ENCODE measurements at regions not wholly inside any gene's neighbourhood (a gene's known extent, or its start where the extent isn't known, plus 50 kb on each side); places are given as distances from the start of the nearest gene placed in this dataset.
"Not testable (repeated sequence)": the region's sequence is repeated elsewhere in the genome, so short reads cannot be mapped to it uniquely, and the experiment has no call there.

- H3K4me3 ChIP-seq; H2AFZ ChIP-seq; H3K36me3 Mint-ChIP-seq (ENCODE audit: low read depth); H3K4me2 ChIP-seq; H3K4me3 Mint-ChIP-seq; H3K4me1 ChIP-seq (ENCODE audit: insufficient read depth); DNase-seq (ENCODE audit: low spot score); H3K27me3 Mint-ChIP-seq (ENCODE audit: insufficient read depth, low read depth, poor library complexity); H3K79me2 ChIP-seq (replicated peaks; ENCODE audit: insufficient read depth); H3F3A ChIP-seq (replicated peaks; ENCODE audit: low read depth); H3K9me3 Mint-ChIP-seq; H4K20me1 ChIP-seq (replicated peaks; ENCODE audit: insufficient read depth); H3K27me3 ChIP-seq (ENCODE audit: insufficient read depth); H3K4me1 Mint-ChIP-seq; H3K27ac ChIP-seq (ENCODE audit: low read depth); H3K9me2 ChIP-seq (ENCODE audit: insufficient read depth); H3K36me3 ChIP-seq (ENCODE audit: insufficient read depth); ATAC-seq; H3K27ac Mint-ChIP-seq: not testable (repeated sequence)
Measured at GRCh38 chr1:805310-805709, 118.4 kb upstream of the SAMD11 start.

DNA sequence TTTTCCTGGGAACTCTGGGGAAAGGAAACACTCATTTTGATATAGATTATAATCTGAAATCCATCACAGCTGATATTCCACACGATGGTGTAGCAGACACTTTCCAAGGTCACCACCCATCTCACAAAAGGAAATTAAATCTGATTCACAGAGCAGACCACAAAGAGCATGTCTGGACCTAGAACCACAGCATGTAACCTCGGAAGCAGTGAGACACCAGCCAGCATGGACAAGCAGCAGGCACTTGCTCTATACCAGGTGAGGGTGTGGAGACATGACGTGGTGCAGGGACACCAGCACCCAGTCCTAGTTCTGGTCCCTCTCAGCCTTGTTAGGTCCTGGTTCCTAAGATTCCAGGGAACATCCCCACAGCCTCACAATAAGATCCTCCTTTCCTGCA lies 116.7 kb upstream of the SAMD11 start:
- DNase-seq (ENCODE audit: low spot score); H3K4me1 ChIP-seq (ENCODE audit: insufficient read depth); ATAC-seq; H3K4me1 Mint-ChIP-seq; H3K27ac Mint-ChIP-seq; H3K36me3 ChIP-seq (ENCODE audit: insufficient read depth); H3K4me3 Mint-ChIP-seq; H3K4me2 ChIP-seq; H2AFZ ChIP-seq; H3K9me2 ChIP-seq (ENCODE audit: insufficient read depth); H3K27me3 ChIP-seq (ENCODE audit: insufficient read depth); H3F3A ChIP-seq (replicated peaks; ENCODE audit: low read depth); H3K4me3 ChIP-seq; H4K20me1 ChIP-seq (replicated peaks; ENCODE audit: insufficient read depth); H3K9me3 Mint-ChIP-seq; H3K27me3 Mint-ChIP-seq (ENCODE audit: insufficient read depth, low read depth, poor library complexity); H3K79me2 ChIP-seq (replicated peaks; ENCODE audit: insufficient read depth); H3K27ac ChIP-seq (ENCODE audit: low read depth); H3K36me3 Mint-ChIP-seq (ENCODE audit: low read depth): not testable (repeated sequence)

DNA sequence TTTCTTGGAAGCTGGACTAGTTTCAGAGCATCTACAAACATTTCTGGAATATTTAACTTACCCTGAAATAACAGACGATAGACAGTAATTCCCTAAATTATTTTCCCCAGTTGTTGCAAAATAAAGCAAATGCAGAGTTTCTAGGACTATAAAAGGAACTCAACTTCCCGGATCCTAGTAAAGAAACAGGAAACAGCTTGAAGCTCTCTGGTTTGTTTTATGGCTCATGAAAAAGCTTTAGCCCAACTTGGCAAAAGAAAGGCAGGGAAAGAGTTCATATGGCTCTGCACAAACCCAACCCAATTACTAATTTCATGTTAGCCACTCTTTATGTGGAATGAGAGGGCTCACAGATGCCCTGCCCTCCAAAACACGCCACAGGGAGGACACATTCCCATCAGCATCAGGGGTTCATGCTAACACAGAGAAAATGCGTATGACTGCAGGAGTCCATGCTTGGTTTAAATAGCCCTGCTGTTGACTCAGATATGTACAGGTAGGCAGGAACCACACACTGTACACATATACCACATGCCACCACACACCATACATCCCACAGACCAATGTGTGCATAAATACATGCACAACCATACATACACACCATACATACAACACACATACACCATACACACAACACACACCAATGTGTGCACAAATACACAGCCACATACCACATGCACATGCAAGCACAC lies 115.9 kb upstream of the SAMD11 start:
- not testable (repeated sequence) for H4K20me1 ChIP-seq (replicated peaks; ENCODE audit: insufficient read depth); H3K27me3 ChIP-seq (ENCODE audit: insufficient read depth); H3K4me1 ChIP-seq (ENCODE audit: insufficient read depth); ATAC-seq; H3K4me3 Mint-ChIP-seq; H2AFZ ChIP-seq; DNase-seq (ENCODE audit: low spot score); H3K4me1 Mint-ChIP-seq; H3K27ac Mint-ChIP-seq; H3K4me3 ChIP-seq; H3K36me3 ChIP-seq (ENCODE audit: insufficient read depth); H3K36me3 Mint-ChIP-seq (ENCODE audit: low read depth); H3F3A ChIP-seq (replicated peaks; ENCODE audit: low read depth); H3K27ac ChIP-seq (ENCODE audit: low read depth); H3K9me3 Mint-ChIP-seq; H3K9me2 ChIP-seq (ENCODE audit: insufficient read depth); H3K4me2 ChIP-seq; H3K79me2 ChIP-seq (replicated peaks; ENCODE audit: insufficient read depth); H3K27me3 Mint-ChIP-seq (ENCODE audit: insufficient read depth, low read depth, poor library complexity)

DNA sequence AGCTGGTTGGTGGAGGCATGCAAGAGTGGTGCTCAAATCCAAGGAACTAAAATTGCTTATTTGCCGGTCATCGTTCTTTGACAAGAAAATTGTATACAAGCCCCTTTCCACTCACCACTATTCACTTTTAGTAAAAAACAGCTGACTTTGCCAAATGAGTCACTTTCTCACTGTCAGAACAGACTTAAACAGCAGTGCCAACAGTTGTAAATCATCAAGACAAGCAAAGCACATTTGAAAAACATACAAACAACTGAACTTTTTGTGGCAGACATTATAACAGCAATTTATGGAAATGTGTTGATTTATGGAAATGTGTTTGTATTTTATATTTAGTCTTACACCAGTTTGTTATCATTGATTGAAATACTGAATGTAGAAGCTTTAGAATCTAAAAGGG lies 112.8 kb upstream of the SAMD11 start:
- not testable (repeated sequence) for H3K27me3 Mint-ChIP-seq (ENCODE audit: insufficient read depth, low read depth, poor library complexity); ATAC-seq; H3K4me3 Mint-ChIP-seq

DNA sequence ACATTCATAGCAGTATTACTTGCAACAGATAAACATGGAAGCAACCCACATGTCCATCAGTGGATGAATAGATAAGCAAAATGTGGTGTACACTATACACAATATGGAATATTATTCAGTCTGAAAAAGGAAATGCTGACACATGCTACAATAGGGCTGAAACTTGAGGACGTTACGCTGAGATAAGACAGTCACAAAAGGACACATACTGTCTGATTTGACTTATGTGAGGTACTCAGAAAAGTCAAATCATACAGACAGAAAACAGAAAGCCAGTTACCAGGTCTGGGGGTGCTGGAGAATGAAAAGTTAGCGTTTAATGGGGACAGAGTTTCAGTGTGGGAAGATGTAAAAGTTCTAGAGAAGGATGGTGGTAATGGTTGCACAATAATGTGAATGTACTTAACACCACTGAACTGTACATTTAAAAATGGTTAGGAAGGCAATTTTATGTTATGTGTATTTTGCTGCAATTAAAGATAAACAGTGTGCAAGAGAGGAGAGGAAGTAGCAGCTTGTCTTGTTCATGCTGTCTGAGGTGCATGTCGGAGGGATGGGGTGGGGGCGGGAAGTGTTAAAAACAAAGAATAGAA lies 111.1 kb upstream of the SAMD11 start:
- H3K4me3 Mint-ChIP-seq; H3K4me2 ChIP-seq; H3K27me3 ChIP-seq (ENCODE audit: insufficient read depth); H3K4me3 ChIP-seq; H3K27me3 Mint-ChIP-seq (ENCODE audit: insufficient read depth, low read depth, poor library complexity); H3K4me1 ChIP-seq (ENCODE audit: insufficient read depth); H4K20me1 ChIP-seq (replicated peaks; ENCODE audit: insufficient read depth); H3K9me3 Mint-ChIP-seq; H3K36me3 Mint-ChIP-seq (ENCODE audit: low read depth); H3K4me1 Mint-ChIP-seq; H3K27ac ChIP-seq (ENCODE audit: low read depth); H3K27ac Mint-ChIP-seq; ATAC-seq; DNase-seq (ENCODE audit: low spot score); H2AFZ ChIP-seq; H3F3A ChIP-seq (replicated peaks; ENCODE audit: low read depth); H3K36me3 ChIP-seq (ENCODE audit: insufficient read depth); H3K9me2 ChIP-seq (ENCODE audit: insufficient read depth); H3K79me2 ChIP-seq (replicated peaks; ENCODE audit: insufficient read depth): not testable (repeated sequence)

More for the DNA sequence above, 112.8 kb upstream of the SAMD11 start:
- H3K4me1 ChIP-seq (ENCODE audit: insufficient read depth); H4K20me1 ChIP-seq (replicated peaks; ENCODE audit: insufficient read depth); H3K4me2 ChIP-seq; H3K36me3 ChIP-seq (ENCODE audit: insufficient read depth); H3K4me1 Mint-ChIP-seq; H3K36me3 Mint-ChIP-seq (ENCODE audit: low read depth); H3K79me2 ChIP-seq (replicated peaks; ENCODE audit: insufficient read depth); H3F3A ChIP-seq (replicated peaks; ENCODE audit: low read depth); H3K27ac Mint-ChIP-seq; H3K27me3 ChIP-seq (ENCODE audit: insufficient read depth); H3K4me3 ChIP-seq; H3K27ac ChIP-seq (ENCODE audit: low read depth); H3K9me3 Mint-ChIP-seq; H2AFZ ChIP-seq; H3K9me2 ChIP-seq (ENCODE audit: insufficient read depth); DNase-seq (ENCODE audit: low spot score): not testable (repeated sequence)

- not testable (repeated sequence) for H3K36me3 ChIP-seq (ENCODE audit: insufficient read depth); H3K79me2 ChIP-seq (replicated peaks; ENCODE audit: insufficient read depth); ATAC-seq; H3K4me2 ChIP-seq; H2AFZ ChIP-seq; H3K27ac Mint-ChIP-seq; H3K4me1 ChIP-seq (ENCODE audit: insufficient read depth); H3K9me3 Mint-ChIP-seq; H3K4me3 Mint-ChIP-seq; H3K27ac ChIP-seq (ENCODE audit: low read depth); H3K4me3 ChIP-seq; H3K36me3 Mint-ChIP-seq (ENCODE audit: low read depth); H3K27me3 ChIP-seq (ENCODE audit: insufficient read depth); H3K27me3 Mint-ChIP-seq (ENCODE audit: insufficient read depth, low read depth, poor library complexity); H3K4me1 Mint-ChIP-seq; H3K9me2 ChIP-seq (ENCODE audit: insufficient read depth); H3F3A ChIP-seq (replicated peaks; ENCODE audit: low read depth); DNase-seq (ENCODE audit: low spot score); H4K20me1 ChIP-seq (replicated peaks; ENCODE audit: insufficient read depth)
Measured at GRCh38 chr1:814543-814942, 109.2 kb upstream of the SAMD11 start.
